NCI-H748 (cell line): ENCODE measurements at regions not wholly inside any gene's neighbourhood (a gene's known extent, or its start where the extent isn't known, plus 50 kb on each side); places are given as distances from the start of the nearest gene placed in this dataset.

ENCODE experiments used
- DNase-seq: peaks from one replicate; lab custom pipeline; 2025; ENCODE audit not compliant: unreplicated experiment; lab: John Stamatoyannopoulos, UW

GRCh38 chr18:55093808-55094207 lies 134.5 kb upstream of the CCDC68 start:
- no peak for DNase-seq

- no peak for DNase-seq
Observed at GRCh38 chr18:55093295-55093694, 134.0 kb upstream of the CCDC68 start.

DNA sequence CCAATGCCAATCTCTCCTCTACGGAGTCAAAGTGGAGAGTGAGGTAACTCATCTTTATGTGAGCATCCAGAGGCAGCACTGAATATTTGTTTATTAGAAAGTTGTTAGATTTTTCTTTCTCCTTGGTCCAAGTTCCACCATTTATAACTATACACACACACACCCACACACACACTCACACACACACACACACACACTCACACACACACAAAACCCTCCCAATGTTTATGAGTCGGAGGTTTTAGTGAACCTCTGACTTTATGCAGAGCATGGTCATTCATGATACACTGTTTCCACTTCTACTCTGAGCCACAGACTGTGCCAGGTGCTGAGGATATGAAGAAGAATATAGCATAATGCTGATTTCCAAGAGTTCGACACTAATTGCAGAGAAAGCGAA lies 132.9 kb upstream of the CCDC68 start:
- no peak for DNase-seq

GRCh38 chr18:55090564-55091188 lies 131.4 kb upstream of the CCDC68 start:
- DNase-seq: no peak

- no peak for DNase-seq
Observed at GRCh38 chr18:55089610-55090009, 130.3 kb upstream of the CCDC68 start.

GRCh38 chr18:55088561-55088960 lies 129.3 kb upstream of the CCDC68 start:
- DNase-seq: no peak

DNA sequence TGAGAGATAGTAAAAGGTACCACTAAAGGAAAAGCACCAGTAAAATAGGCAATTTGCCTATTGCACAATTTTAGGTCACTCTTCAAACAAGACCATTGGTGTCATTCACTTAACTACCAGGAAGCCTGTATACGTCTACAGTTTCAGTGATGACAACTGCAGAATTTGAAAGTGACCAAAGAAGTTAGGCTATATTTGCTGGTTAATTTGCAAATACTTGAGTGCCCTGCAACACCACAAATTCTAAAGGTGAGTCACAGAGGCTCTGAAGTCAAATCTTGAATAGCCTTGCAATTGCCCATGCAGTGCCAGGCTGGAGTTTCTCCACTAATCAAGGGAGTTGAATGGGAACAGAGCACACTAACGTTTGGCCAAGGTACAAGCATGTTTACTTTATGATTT lies 128.7 kb upstream of the CCDC68 start:
- no peak for DNase-seq

DNA sequence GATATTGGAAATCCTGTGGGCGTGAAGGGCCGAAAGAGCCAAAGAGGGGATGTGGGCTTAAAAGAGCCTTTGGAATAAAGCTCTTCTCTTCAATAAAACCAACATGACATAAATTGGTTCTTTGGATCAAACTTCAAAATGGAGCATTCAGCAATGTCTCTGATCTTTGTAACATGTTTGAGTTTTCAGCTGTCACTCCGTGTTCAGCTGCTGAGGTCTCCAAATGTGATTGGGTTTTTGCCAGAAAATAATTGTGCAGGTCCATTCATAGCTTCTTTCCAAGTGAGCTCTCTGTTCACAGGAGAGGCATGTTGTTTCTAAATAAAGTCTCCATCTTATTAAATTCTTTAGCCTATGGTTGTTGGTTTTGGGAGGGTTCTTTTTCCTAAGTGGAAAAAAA lies 127.6 kb upstream of the CCDC68 start:
- DNase-seq: no peak

DNA sequence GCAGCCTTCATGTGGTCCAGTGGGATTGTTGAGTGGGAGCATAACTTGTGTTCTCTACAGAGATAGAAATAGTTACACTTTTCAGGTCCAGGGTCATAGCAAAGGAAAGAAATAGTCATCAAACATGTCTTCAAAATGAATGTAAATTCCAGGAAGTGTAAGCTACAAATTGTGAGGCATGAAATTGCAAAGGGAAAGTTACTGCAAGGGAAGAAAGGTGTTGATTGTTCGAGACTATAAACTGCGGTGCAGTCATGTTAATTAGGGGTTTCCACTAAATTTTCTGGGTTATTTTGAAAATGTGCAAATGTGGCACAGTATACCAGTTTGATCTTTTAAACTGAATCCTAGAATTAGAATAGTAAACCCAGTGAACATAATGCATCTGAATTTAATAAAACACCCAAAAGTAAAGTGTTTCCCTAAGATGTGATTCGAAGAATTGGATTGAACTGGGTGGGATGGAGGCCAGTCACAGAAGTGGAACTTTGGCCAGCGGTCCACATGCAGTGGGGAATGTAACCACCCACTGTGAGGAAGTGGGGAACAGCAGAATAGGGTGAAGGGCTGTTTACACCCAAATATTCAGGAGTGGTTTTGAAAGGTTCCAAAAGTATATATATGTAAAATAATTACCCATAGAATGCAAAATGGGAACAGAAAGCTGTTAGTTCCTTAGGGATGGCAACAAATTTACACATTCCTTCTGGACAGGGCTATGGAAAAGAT lies 126.5 kb upstream of the CCDC68 start:
- DNase-seq: no peak

GRCh38 chr18:55084550-55084949 lies 125.3 kb upstream of the CCDC68 start:
- DNase-seq: no peak

DNA sequence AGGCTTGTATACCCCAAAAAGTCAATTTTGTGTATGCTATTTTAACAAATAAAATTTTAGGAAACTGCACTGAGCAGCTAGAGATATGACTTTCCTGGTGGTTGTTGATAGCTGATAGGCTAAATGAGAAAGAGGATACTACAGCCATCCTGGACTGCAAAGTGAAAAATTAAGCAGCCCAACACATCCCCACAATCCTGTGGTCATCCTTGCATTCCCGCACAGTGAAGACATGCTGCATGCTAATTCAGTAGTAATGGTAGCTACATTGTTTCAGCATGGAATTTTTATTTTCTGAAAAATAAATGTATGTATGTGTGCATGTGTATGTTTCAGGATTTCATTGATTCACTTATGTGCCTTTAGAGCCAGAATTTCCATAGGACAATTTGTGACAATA lies 124.2 kb upstream of the CCDC68 start:
- DNase-seq: no peak

- DNase-seq: no peak
Observed at GRCh38 chr18:55079481-55080355, 120.5 kb upstream of the CCDC68 start.

DNA sequence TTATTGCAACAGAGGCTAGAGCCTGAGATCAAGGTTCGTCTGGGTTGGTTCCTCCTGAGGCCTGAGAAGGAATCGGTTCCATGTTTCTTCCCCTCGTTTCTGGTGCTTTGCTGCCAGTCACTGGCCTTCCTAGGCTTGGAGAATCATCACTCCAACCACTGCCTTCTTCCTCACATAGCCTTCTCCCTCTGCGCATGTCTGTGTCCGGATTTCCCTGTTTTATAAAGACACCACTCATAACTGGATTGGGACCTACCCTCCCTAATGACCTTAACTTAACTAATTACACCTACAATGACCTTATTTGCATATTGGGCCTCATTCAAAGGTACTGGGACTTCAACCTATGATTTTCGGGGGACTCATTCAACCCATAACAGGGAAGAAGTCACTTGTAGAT lies 119.8 kb upstream of the CCDC68 start:
- DNase-seq: no peak

DNA sequence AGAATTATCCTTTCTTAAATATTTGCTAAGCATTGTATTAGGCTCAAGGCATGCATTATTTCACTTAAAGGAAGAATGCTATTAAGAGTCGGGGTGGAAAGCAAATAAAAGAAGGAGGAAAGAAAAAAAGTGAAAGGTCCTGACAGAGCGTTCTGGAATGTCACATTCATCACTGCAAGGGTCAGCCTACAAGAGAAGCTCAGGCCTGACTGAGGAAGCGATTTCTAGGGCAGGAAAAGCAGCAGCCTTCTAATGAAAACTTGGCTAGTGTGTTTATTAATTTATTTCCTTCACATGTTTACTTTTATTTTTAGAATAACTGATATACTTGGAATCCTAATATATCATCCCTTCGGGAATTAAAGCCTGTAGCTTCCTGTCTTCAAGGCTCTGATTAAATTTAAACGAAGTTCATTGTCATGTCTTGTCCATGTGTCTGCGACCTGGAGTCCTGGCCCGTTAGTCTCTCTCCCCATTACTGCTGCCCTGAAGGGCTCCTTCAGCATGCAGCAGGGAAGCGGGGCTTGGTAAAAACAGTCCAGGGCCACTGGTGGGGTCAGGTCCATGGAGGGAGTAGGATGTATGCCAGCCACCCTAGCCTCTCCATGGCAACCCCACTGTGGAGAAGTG lies 119.2 kb upstream of the CCDC68 start:
- no peak for DNase-seq

- DNase-seq: no peak
Observed at GRCh38 chr18:55076643-55077218, 117.5 kb upstream of the CCDC68 start.

DNA sequence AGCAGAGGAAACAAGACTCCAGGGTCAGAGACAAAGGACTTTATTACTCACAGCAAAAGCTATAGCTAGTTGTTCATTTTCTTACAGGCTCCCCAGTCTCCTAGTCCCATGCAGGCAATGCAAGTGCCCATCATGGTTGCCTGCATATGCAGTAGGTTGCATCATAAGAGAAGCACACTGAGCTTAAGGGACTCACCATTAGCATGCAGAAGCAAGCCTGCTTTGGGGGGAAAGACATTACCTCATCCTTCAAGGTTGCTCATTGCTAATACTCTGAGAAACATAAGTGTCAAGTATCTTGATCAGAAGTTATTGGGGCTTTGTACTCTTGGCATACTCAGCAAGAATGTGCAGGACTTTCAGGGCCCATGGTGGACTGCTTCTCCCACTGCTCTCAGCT lies 114.6 kb upstream of the CCDC68 start:
- no peak for DNase-seq

- DNase-seq: no peak
Observed at GRCh38 chr18:55073116-55073515, 113.9 kb upstream of the CCDC68 start.

- no peak for DNase-seq
Observed at GRCh38 chr18:55072698-55073097, 113.4 kb upstream of the CCDC68 start.

DNA sequence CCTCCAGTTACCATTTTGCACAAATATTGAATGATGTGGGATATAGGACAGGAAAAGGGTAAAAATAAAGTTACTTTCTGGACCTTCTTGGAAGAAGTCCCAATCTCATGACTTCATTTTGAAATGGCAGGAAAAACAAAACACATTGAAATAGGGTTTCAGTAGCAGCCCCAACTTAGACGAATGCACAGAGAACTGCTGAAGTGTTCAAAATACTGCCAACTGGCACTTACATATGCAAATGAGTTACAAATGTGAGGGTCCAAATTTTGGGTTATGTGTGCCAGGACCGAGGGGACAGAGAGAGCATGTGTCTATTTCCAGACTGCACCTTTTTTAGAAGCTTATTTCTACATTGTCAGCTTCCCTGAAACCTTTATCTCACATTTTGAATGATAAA lies 112.9 kb upstream of the CCDC68 start:
- no peak for DNase-seq

- no peak for DNase-seq
Observed at GRCh38 chr18:55069497-55069896, 110.2 kb upstream of the CCDC68 start.

DNA sequence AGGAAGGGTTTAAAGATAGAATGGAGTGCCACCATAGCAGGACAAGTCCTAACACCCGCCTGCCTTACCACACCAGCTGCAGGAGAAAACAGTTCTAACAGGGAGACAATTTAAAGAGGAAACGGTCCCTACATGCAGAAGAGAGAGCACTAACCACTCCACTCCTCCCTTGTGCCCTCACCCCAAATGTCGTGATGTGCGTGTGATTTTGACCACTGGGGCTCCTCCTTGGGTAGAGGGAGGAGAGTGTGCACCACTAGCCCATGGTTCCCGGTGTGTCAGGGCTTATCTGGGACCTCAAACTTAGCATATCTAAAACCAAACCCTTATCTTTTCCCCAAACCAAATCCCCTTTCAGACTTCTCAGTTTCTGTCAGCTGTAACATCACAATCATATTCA lies 105.5 kb upstream of the CCDC68 start:
- no peak for DNase-seq
